WTC11 (cell line): ENCODE measurements at regions not wholly inside any gene's neighbourhood (a gene's known extent, or its start where the extent isn't known, plus 50 kb on each side); places are given as distances from the start of the nearest gene placed in this dataset.

ENCODE experiments used
- ATAC-seq: fragments of 200-7000 bp; cut with Tn5 transposase; 2 replicates; pipeline ENCODE4 v1.10.0; 2021; ENCODE audit warnings: mild to moderate bottlenecking, moderate library complexity
- CTCF ChIA-PET: fragments of 300-600 bp; sonication (Branson Sonifier 250); formaldehyde crosslinking; loops from one replicate; lab custom pipeline; 2021; ENCODE audit warnings: antibody characterized with exemption; lab: Charles Lee
- POLR2A ChIA-PET: fragments of 350-600 bp; sonication (Branson Sonifier 250); formaldehyde crosslinking; loops from one replicate; lab custom pipeline; 2021; ENCODE audit warnings: antibody characterized with exemption; lab: Charles Lee
- DNase-seq: peaks from one replicate; pipeline ENCODE4 v3.0.0; 2021; ENCODE audit warnings: low spot score
- H3K27ac Mint-ChIP-seq: 2 replicates; pipeline ENCODE4 v1.8.0; 2021; ENCODE audit warnings: mixed read lengths
- H3K27me3 Mint-ChIP-seq: 2 replicates; pipeline ENCODE4 v1.8.0; 2021; ENCODE audit warnings: low read depth, mild to moderate bottlenecking, moderate library complexity, mixed read lengths
- H3K36me3 Mint-ChIP-seq: 2 replicates; pipeline ENCODE4 v1.8.0; 2021; ENCODE audit warnings: mixed read lengths
- H3K4me1 Mint-ChIP-seq: 2 replicates; pipeline ENCODE4 v1.8.0; 2022; ENCODE audit warnings: mixed read lengths
- H3K4me3 Mint-ChIP-seq: 2 replicates; pipeline ENCODE4 v1.8.0; 2021; ENCODE audit warnings: mild to moderate bottlenecking, moderate library complexity, mixed read lengths
- H3K9me3 Mint-ChIP-seq: 2 replicates; pipeline ENCODE4 v1.8.0; 2021; ENCODE audit warnings: mixed read lengths
- AFF4 ChIP-seq: sonication (generic); formaldehyde crosslinking; IDR thresholded peaks from 2 replicates; pipeline ENCODE4 v1.8.1; 2023; ENCODE audit warnings: mild to moderate bottlenecking, missing genetic modification reagents, borderline replicate concordance
- ATF1 ChIP-seq: sonication (generic); formaldehyde crosslinking; IDR thresholded peaks from 2 replicates; pipeline ENCODE4 v1.8.1; 2023; ENCODE audit warnings: mild to moderate bottlenecking, moderate library complexity, missing genetic modification reagents
- CBFB ChIP-seq: sonication (generic); formaldehyde crosslinking; IDR thresholded peaks from 2 replicates; pipeline ENCODE4 v1.8.1; 2022; ENCODE audit warnings: mild to moderate bottlenecking, low read depth, missing genetic modification reagents
- CREB1 ChIP-seq: sonication (generic); formaldehyde crosslinking; IDR thresholded peaks from 2 replicates; pipeline ENCODE4 v1.8.0; 2023; ENCODE audit warnings: mild to moderate bottlenecking, missing genetic modification reagents
- E2F5 ChIP-seq: sonication (generic); formaldehyde crosslinking; IDR thresholded peaks from 2 replicates; pipeline ENCODE4 v1.8.1; 2022; ENCODE audit warnings: mild to moderate bottlenecking, moderate library complexity, missing genetic modification reagents
- FOXP4 ChIP-seq: sonication (generic); formaldehyde crosslinking; IDR thresholded peaks from 2 replicates; pipeline ENCODE4 v1.8.0; 2022; ENCODE audit warnings: mild to moderate bottlenecking, missing genetic modification reagents
- KAT7 ChIP-seq: sonication (generic); formaldehyde crosslinking; IDR thresholded peaks from 2 replicates; pipeline ENCODE4 v1.8.1; 2023; ENCODE audit warnings: missing genetic modification reagents, mild to moderate bottlenecking, borderline replicate concordance
- MAX ChIP-seq: sonication (generic); formaldehyde crosslinking; IDR thresholded peaks from 2 replicates; pipeline ENCODE4 v1.8.0; 2022; ENCODE audit warnings: mild to moderate bottlenecking, missing genetic modification reagents
- MLX ChIP-seq: sonication (generic); formaldehyde crosslinking; IDR thresholded peaks from 2 replicates; pipeline ENCODE4 v1.8.1; 2023; ENCODE audit warnings: mild to moderate bottlenecking, missing genetic modification reagents, moderate library complexity
- NFE2L1 ChIP-seq: sonication (generic); formaldehyde crosslinking; IDR thresholded peaks from 2 replicates; pipeline ENCODE4 v1.8.1; 2023; ENCODE audit warnings: missing genetic modification reagents
- NR3C1 ChIP-seq: sonication (generic); formaldehyde crosslinking; conservative IDR thresholded peaks from 2 replicates; pipeline ENCODE4 v1.8.1; 2023; ENCODE audit warnings: low read depth, mild to moderate bottlenecking, missing genetic modification reagents
- PREB ChIP-seq: sonication (generic); formaldehyde crosslinking; IDR thresholded peaks from 2 replicates; pipeline ENCODE4 v1.8.1; 2022; ENCODE audit warnings: mild to moderate bottlenecking, missing genetic modification reagents, moderate library complexity, borderline replicate concordance
- PRRX2 ChIP-seq: fragments of 250-450 bp; sonication (Bioruptor Pico); IDR thresholded peaks from 2 replicates; pipeline ENCODE4 v1.8.0; 2021; ENCODE audit warnings: mild to moderate bottlenecking
- RELA ChIP-seq: sonication (generic); formaldehyde crosslinking; IDR thresholded peaks from 2 replicates; pipeline ENCODE4 v1.8.1; 2022; ENCODE audit warnings: missing genetic modification reagents, mild to moderate bottlenecking, borderline replicate concordance
- SMAD3 ChIP-seq: sonication (generic); formaldehyde crosslinking; IDR thresholded peaks from 2 replicates; pipeline ENCODE4 v1.8.0; 2022; ENCODE audit warnings: missing genetic modification reagents, mild to moderate bottlenecking, borderline replicate concordance
- TP53 ChIP-seq: sonication (generic); formaldehyde crosslinking; IDR thresholded peaks from 2 replicates; pipeline ENCODE4 v1.8.1; 2023; ENCODE audit warnings: mild to moderate bottlenecking, missing genetic modification reagents
- USF1 ChIP-seq: sonication (generic); formaldehyde crosslinking; IDR thresholded peaks from 2 replicates; pipeline ENCODE4 v1.8.0; 2022; ENCODE audit warnings: mild to moderate bottlenecking, missing genetic modification reagents
- ZBTB43 ChIP-seq: sonication (generic); formaldehyde crosslinking; IDR thresholded peaks from 2 replicates; pipeline ENCODE4 v1.8.1; 2023; ENCODE audit warnings: mild to moderate bottlenecking, missing genetic modification reagents
- ZNF425 ChIP-seq: fragments of 250-450 bp; sonication (Bioruptor Pico); conservative IDR thresholded peaks from 2 replicates; pipeline ENCODE4 v1.9.0; 2021; ENCODE audit warnings: mild to moderate bottlenecking
- ZNF532 ChIP-seq: fragments of 250-450 bp; sonication (Bioruptor Pico); IDR thresholded peaks from 2 replicates; pipeline ENCODE4 v1.9.0; 2021; ENCODE audit warnings: mild to moderate bottlenecking, borderline replicate concordance

GRCh38 chr10:29897430-29897829, 162.0 kb downstream of the JCAD start:
- no peak for ATAC-seq
- H3K27ac Mint-ChIP-seq: no peak overlapping the region
- H3K4me3 Mint-ChIP-seq: no peak overlapping the region
- no peak for TF ChIP-seq TP53
- no peak for TF ChIP-seq ZNF425 (CRISPR knock-in tag)
- no peak for TF ChIP-seq FOXP4 (CRISPR knock-in tag)
- no peak for TF ChIP-seq CBFB (CRISPR knock-in tag)
- TF ChIP-seq NR3C1 (CRISPR knock-in tag): no peak
- no peak for TF ChIP-seq CREB1 (CRISPR knock-in tag)
- TF ChIP-seq ZBTB43 (CRISPR knock-in tag): no peak
- TF ChIP-seq NFE2L1 (CRISPR knock-in tag): no peak
- no peak for TF ChIP-seq E2F5
- TF ChIP-seq ATF1: no peak
- no peak for TF ChIP-seq AFF4 (CRISPR knock-in tag)
- TF ChIP-seq MLX: no peak
- TF ChIP-seq MAX (CRISPR knock-in tag): no peak
- TF ChIP-seq ZNF532 (CRISPR knock-in tag): no peak
- TF ChIP-seq USF1 (CRISPR knock-in tag): no peak
- TF ChIP-seq KAT7 (CRISPR knock-in tag): no peak
- TF ChIP-seq PRRX2 (CRISPR knock-in tag): no peak
- TF ChIP-seq SMAD3: no peak
- TF ChIP-seq PREB: no peak
- TF ChIP-seq RELA: no peak
- TF ChIP-seq, all 79 proteins: peak for 0
- Mint-ChIP-seq H3K4me1 (peaks cover 10% of the 10 kb centered on the region), H3K9me3 (0 out of 2 replicates have a peak, but pooled peaks cover 4% of the 10 kb centered on the region), H3K27me3 (no peaks in the 10 kb centered on the region; the same call in 1 of the 2 replicates), H3K36me3 (no peaks in the 10 kb centered on the region)
- no peak for DNase-seq
- ChIA-PET POLR2A (no interaction called here), CTCF (interaction anchor here (1.0 kb wide), 1 partner anchor 101 kb away, joined by 3 read pairs; no protein-coding TSS in a partner anchor)
